ENCODE measurements at regions not wholly inside any gene's neighbourhood (a gene's known extent, or its start where the extent isn't known, plus 50 kb on each side); places are given as distances from the start of the nearest gene placed in this dataset.

- TF ChIP-seq CTCF (IDR thresholded peaks at IDR 0.05): no peak
- TF ChIP-seq POLR2AphosphoS5 (IDR thresholded peaks at IDR 0.05): no peak
- TF ChIP-seq POLR2A (IDR thresholded peaks at IDR 0.05): no peak
Observed at GRCh38 chr5:97762483-97762882, 579.4 kb upstream of the RIOK2 start.
